A673 (cell line): ENCODE measurements at regions not wholly inside any gene's neighbourhood (a gene's known extent, or its start where the extent isn't known, plus 50 kb on each side); places are given as distances from the start of the nearest gene placed in this dataset.

Experiments used
- BruUV-seq: library from RNA; stranded (reverse); fragments of 400-500 nt; replicated peaks from 2 replicates; lab custom pipeline; 2021; lab: Mats Ljungman, UMichigan
- CTCF ChIA-PET: fragments of 300-600 bp; sonication (Branson Sonifier 250); formaldehyde crosslinking; loops from one replicate; lab custom pipeline; 2022; ENCODE audit warnings: antibody characterized with exemption; lab: Charles Lee
- POLR2A ChIA-PET: fragments of 300-600 bp; sonication (Branson Sonifier 250); formaldehyde crosslinking; loops from one replicate; lab custom pipeline; 2022; ENCODE audit warnings: antibody characterized with exemption; ENCODE audit not compliant: low non-redundant PET; lab: Charles Lee
- DNase-seq: peaks from one replicate; pipeline ENCODE4 v3.0.0-alpha.2; 2015; ENCODE audit warnings: low spot score
- H3K27ac ChIP-seq: fragments of 200-600 bp; sonication (generic); 2 replicates; pipeline ENCODE4 v1.5.1; 2016; ENCODE audit warnings: mixed run types, low read depth, mild to moderate bottlenecking, mixed read lengths, antibody characterized with exemption, low read length; ENCODE audit not compliant: poor library complexity, severe bottlenecking
- H3K27me3 ChIP-seq: fragments of 200-600 bp; sonication (generic); replicated peaks from 2 replicates; pipeline ENCODE4 v1.6.1; 2017; ENCODE audit warnings: mixed run types, low read depth, mild to moderate bottlenecking, mixed read lengths, antibody characterized with exemption, low read length; ENCODE audit not compliant: insufficient read depth, poor library complexity
- H3K36me3 ChIP-seq: fragments of 200-600 bp; sonication (generic); 2 replicates; pipeline ENCODE4 v1.6.1; 2016; ENCODE audit warnings: mixed run types, mild to moderate bottlenecking, mixed read lengths, antibody characterized with exemption, low read length; ENCODE audit not compliant: insufficient read depth, poor library complexity, severe bottlenecking
- H3K4me1 ChIP-seq: fragments of 200-600 bp; sonication (generic); 2 replicates; pipeline ENCODE4 v1.6.1; 2017; ENCODE audit warnings: mixed run types, mild to moderate bottlenecking, mixed read lengths, antibody characterized with exemption, low read length; ENCODE audit not compliant: insufficient read depth, poor library complexity, severe bottlenecking
- H3K4me3 ChIP-seq: fragments of 200-600 bp; sonication (generic); 2 replicates; pipeline ENCODE4 v1.5.1; 2016; ENCODE audit warnings: low read depth, mixed run types, mild to moderate bottlenecking, mixed read lengths, low read length; ENCODE audit not compliant: poor library complexity, severe bottlenecking
- H3K9me3 ChIP-seq: fragments of 200-600 bp; sonication (generic); 2 replicates; pipeline ENCODE4 v1.6.1; 2016; ENCODE audit warnings: mixed run types, low read depth, mild to moderate bottlenecking, mixed read lengths, antibody characterized with exemption, low read length; ENCODE audit not compliant: poor library complexity, severe bottlenecking
- CTCF ChIP-seq: fragments of 300-800, 200-600 bp; sonication (generic); conservative IDR thresholded peaks from 2 replicates; pipeline ENCODE4 v1.5.1; 2017; ENCODE audit warnings: low read depth, mild to moderate bottlenecking, antibody characterized with exemption, low read length, moderate library complexity, mixed read lengths
- EZH2 ChIP-seq: fragments of 200-600 bp; sonication (generic); IDR thresholded peaks from 2 replicates; pipeline ENCODE4 v1.6.1; 2017; ENCODE audit warnings: borderline replicate concordance, low read depth, mild to moderate bottlenecking, mixed read lengths, antibody characterized with exemption, low read length; ENCODE audit not compliant: poor library complexity, severe bottlenecking
- intact Hi-C: fragments of 100-400 bp; cut with micrococcal nuclease; formaldehyde crosslinking; loops from one replicate; pipeline ENCODE4 v1.10.0; 2022; ENCODE audit not compliant: unreplicated experiment

GRCh38 chr6:88220493-88220892 is 54.3 kb upstream of the CNR1 start:
- Histone ChIP-seq H3K4me1 (no peaks in the 10 kb centered on the region), H3K27me3 (no peaks in the 10 kb centered on the region), H3K4me3 (no peak overlapping the region), H3K36me3 (no peaks in the 10 kb centered on the region), H3K27ac (no peak overlapping the region), H3K9me3 (no peaks in the 10 kb centered on the region)
- no TSS peak for BruUV-seq
- intact Hi-C loops = no loop called here
- CTCF ChIA-PET = no interaction called here
- no peak for TF ChIP-seq CTCF
- TF ChIP-seq EZH2 = no peak
- DNase-seq = peak; percentile 29
- POLR2A ChIA-PET = no interaction called here

GRCh38 chr6:88216182-88216581 is 50.0 kb upstream of the CNR1 start:
- no peak for DNase-seq
- ChIA-PET CTCF (no interaction called here), POLR2A (no interaction called here)
- no peaks in the 10 kb centered on the region for H3K27me3 ChIP-seq
- H3K27ac ChIP-seq = no peak overlapping the region
- no peak for TF ChIP-seq CTCF
- no peaks in the 10 kb centered on the region for H3K4me1 ChIP-seq
- no peaks in the 10 kb centered on the region for H3K9me3 ChIP-seq
- BruUV-seq = no TSS peak
- intact Hi-C loops = no loop called here
- no peaks in the 10 kb centered on the region for H3K36me3 ChIP-seq
- no peak overlapping the region for H3K4me3 ChIP-seq
